ENCODE measurements at regions not wholly inside any gene's neighbourhood (a gene's known extent, or its start where the extent isn't known, plus 50 kb on each side); places are given as distances from the start of the nearest gene placed in this dataset.
A peak's percentile ranks its signal among the peaks of the same experiment; 100 is the strongest.

GRCh38 chr10:52870562-52870961 lies 98.0 kb upstream of the MBL2 start:
- no peak overlapping the region for H3K4me3 ChIP-seq (ENCODE audit: low read length in 2 of 2)
- WGBS, 2 donors (ENCODE audit: extremely low coverage in 2 of 2, insufficient read length in 2 of 2, insufficient replicate concordance in 1 of 2) = no CpG with 5 or more reads among the region's 3 CpGs

GRCh38 chr10:52869864-52870263 lies 97.3 kb upstream of the MBL2 start:
- Histone ChIP-seq H2BK12ac (ENCODE audit: low read length) (no peak overlapping the region), H2AFZ (ENCODE audit: low read length) (no peak overlapping the region), H2BK120ac (ENCODE audit: low read depth, low read length) (no peak overlapping the region), H2AK5ac (ENCODE audit: low read depth, low read length) (no peak overlapping the region), H3K4ac (ENCODE audit: low read length) (no peak overlapping the region), H3K27me3 (ENCODE audit: control insufficient read depth in 3 of 3, insufficient read depth in 3 of 3, low read depth in 1 of 3, low read length in 3 of 3) (no peaks in the 10 kb centered on the region), H3K18ac (ENCODE audit: low read length) (no peak overlapping the region), H4K8ac (ENCODE audit: low read depth, low read length) (no peak overlapping the region), H3K9me3 (replicated peaks in 1 of 2; ENCODE audit: control insufficient read depth in 2 of 2, insufficient read depth in 1 of 2, low read depth in 1 of 2, low read length in 2 of 2) (peaks cover 5 to 10% of the 10 kb centered on the region in 2 donors), H3K4me2 (ENCODE audit: insufficient read depth, low read length, poor library complexity, severe bottlenecking) (no peak overlapping the region), H3K23ac (ENCODE audit: low read depth, low read length, poor library complexity) (no peak overlapping the region), H3K9ac (ENCODE audit: low read depth, low read length, poor library complexity) (no peak overlapping the region), H2BK15ac (ENCODE audit: low read length) (no peak overlapping the region), H3K79me1 (ENCODE audit: low read depth, low read length) (no peaks in the 10 kb centered on the region), H3K4me1 (ENCODE audit: control insufficient read depth in 2 of 2, insufficient read depth in 1 of 2, low read depth in 1 of 2, low read length in 2 of 2) (peaks cover 0 to 16% of the 10 kb centered on the region in 2 donors), H3K14ac (ENCODE audit: low read length) (no peak overlapping the region), H3K36me3 (replicated peaks in 1 of 2; ENCODE audit: control insufficient read depth in 2 of 2, insufficient read depth in 2 of 2, low read length in 2 of 2) (no peaks in the 10 kb centered on the region), H4K91ac (ENCODE audit: low read depth, low read length, poor library complexity) (no peak overlapping the region), H3K27ac (replicated peaks; ENCODE audit: low read length) (no peak overlapping the region), H3K4me3 (ENCODE audit: low read length in 2 of 2) (no peak overlapping the region), H2BK5ac (ENCODE audit: low read length) (no peak overlapping the region)
- no CpG with 5 or more reads among the region's 2 CpGs for WGBS, 2 donors (ENCODE audit: extremely low coverage in 2 of 2, insufficient read length in 2 of 2, insufficient replicate concordance in 1 of 2)
- no peak for DNase-seq (ENCODE audit: low spot score)

More at GRCh38 chr10:52870562-52870961, 98.0 kb upstream of the MBL2 start:
- Histone ChIP-seq H3K9me3 (replicated peaks in 1 of 2; ENCODE audit: control insufficient read depth in 2 of 2, insufficient read depth in 1 of 2, low read depth in 1 of 2, low read length in 2 of 2) (peaks cover 5 to 10% of the 10 kb centered on the region in 2 donors), H2AK5ac (ENCODE audit: low read depth, low read length) (no peak overlapping the region), H3K27me3 (ENCODE audit: control insufficient read depth in 3 of 3, insufficient read depth in 3 of 3, low read depth in 1 of 3, low read length in 3 of 3) (no peaks in the 10 kb centered on the region), H4K8ac (ENCODE audit: low read depth, low read length) (no peak overlapping the region), H2BK120ac (ENCODE audit: low read depth, low read length) (no peak overlapping the region), H3K4me1 (ENCODE audit: control insufficient read depth in 2 of 2, insufficient read depth in 1 of 2, low read depth in 1 of 2, low read length in 2 of 2) (peaks cover 0 to 13% of the 10 kb centered on the region in 2 donors), H3K79me1 (ENCODE audit: low read depth, low read length) (no peaks in the 10 kb centered on the region), H3K27ac (replicated peaks; ENCODE audit: low read length) (no peak overlapping the region), H3K23ac (ENCODE audit: low read depth, low read length, poor library complexity) (no peak overlapping the region), H3K18ac (ENCODE audit: low read length) (no peak overlapping the region), H2BK15ac (ENCODE audit: low read length) (no peak overlapping the region), H3K4me2 (ENCODE audit: insufficient read depth, low read length, poor library complexity, severe bottlenecking) (no peak overlapping the region), H2BK12ac (ENCODE audit: low read length) (no peak overlapping the region), H3K36me3 (replicated peaks in 1 of 2; ENCODE audit: control insufficient read depth in 2 of 2, insufficient read depth in 2 of 2, low read length in 2 of 2) (no peaks in the 10 kb centered on the region), H2AFZ (ENCODE audit: low read length) (no peak overlapping the region), H2BK5ac (ENCODE audit: low read length) (no peak overlapping the region), H3K14ac (ENCODE audit: low read length) (no peak overlapping the region), H4K91ac (ENCODE audit: low read depth, low read length, poor library complexity) (no peak overlapping the region), H3K4ac (ENCODE audit: low read length) (no peak overlapping the region), H3K9ac (ENCODE audit: low read depth, low read length, poor library complexity) (no peak overlapping the region)
- no peak for DNase-seq (ENCODE audit: low spot score)

GRCh38 chr10:52865213-52865612 lies 92.6 kb upstream of the MBL2 start:
- peaks cover 2 to 10% of the 10 kb centered on the region in 2 donors for H3K9me3 ChIP-seq (replicated peaks in 1 of 2; ENCODE audit: control insufficient read depth in 2 of 2, insufficient read depth in 1 of 2, low read depth in 1 of 2, low read length in 2 of 2)
- H2AFZ ChIP-seq (ENCODE audit: low read length) = peak overlapping the region; percentile 80
- H3K27ac ChIP-seq (replicated peaks; ENCODE audit: low read length) = no peak overlapping the region
- H2BK120ac ChIP-seq (ENCODE audit: low read depth, low read length) = no peak overlapping the region
- H3K4me2 ChIP-seq (ENCODE audit: insufficient read depth, low read length, poor library complexity, severe bottlenecking) = no peak overlapping the region
- H3K18ac ChIP-seq (ENCODE audit: low read length) = no peak overlapping the region
- no peaks in the 10 kb centered on the region for H3K27me3 ChIP-seq (ENCODE audit: control insufficient read depth in 3 of 3, insufficient read depth in 3 of 3, low read depth in 1 of 3, low read length in 3 of 3)
- no peak overlapping the region for H2AK5ac ChIP-seq (ENCODE audit: low read depth, low read length)
- peaks cover 0 to 16% of the 10 kb centered on the region in 2 donors for H3K4me1 ChIP-seq (ENCODE audit: control insufficient read depth in 2 of 2, insufficient read depth in 1 of 2, low read depth in 1 of 2, low read length in 2 of 2)
- H3K23ac ChIP-seq (ENCODE audit: low read depth, low read length, poor library complexity) = no peak overlapping the region
- H4K91ac ChIP-seq (ENCODE audit: low read depth, low read length, poor library complexity) = no peak overlapping the region
- no peaks in the 10 kb centered on the region for H3K36me3 ChIP-seq (replicated peaks in 1 of 2; ENCODE audit: control insufficient read depth in 2 of 2, insufficient read depth in 2 of 2, low read length in 2 of 2)
- no peak for DNase-seq (ENCODE audit: low spot score)
- H2BK5ac ChIP-seq (ENCODE audit: low read length) = no peak overlapping the region
- no peak overlapping the region for H2BK12ac ChIP-seq (ENCODE audit: low read length)
- H4K8ac ChIP-seq (ENCODE audit: low read depth, low read length) = no peak overlapping the region
- H3K9ac ChIP-seq (ENCODE audit: low read depth, low read length, poor library complexity) = no peak overlapping the region
- peak overlapping the region; percentile 1 for H2BK15ac ChIP-seq (ENCODE audit: low read length)
- WGBS, 2 donors (ENCODE audit: extremely low coverage in 2 of 2, insufficient read length in 2 of 2, insufficient replicate concordance in 1 of 2) = no CpG with 5 or more reads among the region's 9 CpGs
- H3K79me1 ChIP-seq (ENCODE audit: low read depth, low read length) = no peaks in the 10 kb centered on the region
- no peak overlapping the region for H3K4ac ChIP-seq (ENCODE audit: low read length)
- no peak overlapping the region for H3K4me3 ChIP-seq (ENCODE audit: low read length in 2 of 2)
- H3K14ac ChIP-seq (ENCODE audit: low read length) = no peak overlapping the region

- WGBS, 2 donors (ENCODE audit: extremely low coverage in 2 of 2, insufficient read length in 2 of 2, insufficient replicate concordance in 1 of 2) = no CpG with 5 or more reads among the region's 10 CpGs
- peak overlapping the region; percentile 23 for H3K18ac ChIP-seq (ENCODE audit: low read length)
- H4K8ac ChIP-seq (ENCODE audit: low read depth, low read length) = no peak overlapping the region
- no peaks in the 10 kb centered on the region for H3K36me3 ChIP-seq (replicated peaks in 1 of 2; ENCODE audit: control insufficient read depth in 2 of 2, insufficient read depth in 2 of 2, low read length in 2 of 2)
- DNase-seq (ENCODE audit: low spot score) = no peak
- H3K9ac ChIP-seq (ENCODE audit: low read depth, low read length, poor library complexity) = no peak overlapping the region
- H2AK5ac ChIP-seq (ENCODE audit: low read depth, low read length) = no peak overlapping the region
- no peak overlapping the region for H3K4ac ChIP-seq (ENCODE audit: low read length)
- no peak overlapping the region for H3K27ac ChIP-seq (replicated peaks; ENCODE audit: low read length)
- no peak overlapping the region for H3K14ac ChIP-seq (ENCODE audit: low read length)
- H3K9me3 ChIP-seq (replicated peaks in 1 of 2; ENCODE audit: control insufficient read depth in 2 of 2, insufficient read depth in 1 of 2, low read depth in 1 of 2, low read length in 2 of 2) = peaks cover 2 to 10% of the 10 kb centered on the region in 2 donors
- no peak overlapping the region for H3K4me3 ChIP-seq (ENCODE audit: low read length in 2 of 2)
- peak overlapping the region; percentile 80 for H2AFZ ChIP-seq (ENCODE audit: low read length)
- H3K4me1 ChIP-seq (ENCODE audit: control insufficient read depth in 2 of 2, insufficient read depth in 1 of 2, low read depth in 1 of 2, low read length in 2 of 2) = peaks cover 0 to 16% of the 10 kb centered on the region in 2 donors
- no peak overlapping the region for H3K23ac ChIP-seq (ENCODE audit: low read depth, low read length, poor library complexity)
- H2BK120ac ChIP-seq (ENCODE audit: low read depth, low read length) = no peak overlapping the region
- H3K79me1 ChIP-seq (ENCODE audit: low read depth, low read length) = no peaks in the 10 kb centered on the region
- H3K27me3 ChIP-seq (ENCODE audit: control insufficient read depth in 3 of 3, insufficient read depth in 3 of 3, low read depth in 1 of 3, low read length in 3 of 3) = no peaks in the 10 kb centered on the region
- no peak overlapping the region for H2BK5ac ChIP-seq (ENCODE audit: low read length)
- H4K91ac ChIP-seq (ENCODE audit: low read depth, low read length, poor library complexity) = no peak overlapping the region
- no peak overlapping the region for H3K4me2 ChIP-seq (ENCODE audit: insufficient read depth, low read length, poor library complexity, severe bottlenecking)
- no peak overlapping the region for H2BK15ac ChIP-seq (ENCODE audit: low read length)
- no peak overlapping the region for H2BK12ac ChIP-seq (ENCODE audit: low read length)
These were observed 91.9 kb upstream of the MBL2 start for GRCh38 chr10:52864201-52865106.
